ENCODE measurements at regions not wholly inside any gene's neighbourhood (a gene's known extent, or its start where the extent isn't known, plus 50 kb on each side); places are given as distances from the start of the nearest gene placed in this dataset.

DNA sequence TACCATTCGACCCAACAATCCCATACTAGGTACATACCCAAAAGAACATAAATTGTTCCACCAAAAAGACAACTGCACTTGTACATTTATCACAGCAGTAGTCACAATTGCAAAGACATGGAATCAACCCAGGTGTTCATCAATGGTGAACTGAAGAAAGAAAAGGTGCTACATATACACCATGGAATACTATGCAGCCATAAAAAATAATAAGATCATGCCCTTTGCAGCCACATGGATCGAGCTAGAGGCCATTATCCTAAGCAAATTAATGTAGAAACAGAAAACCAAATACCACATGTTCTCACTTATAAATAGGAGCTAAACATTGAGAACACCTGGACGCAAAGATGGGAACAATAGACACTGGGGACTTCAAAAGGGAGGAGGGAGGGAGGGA, 79.3 kb upstream of the NEBL start:
- TF ChIP-seq, protein P1, sequence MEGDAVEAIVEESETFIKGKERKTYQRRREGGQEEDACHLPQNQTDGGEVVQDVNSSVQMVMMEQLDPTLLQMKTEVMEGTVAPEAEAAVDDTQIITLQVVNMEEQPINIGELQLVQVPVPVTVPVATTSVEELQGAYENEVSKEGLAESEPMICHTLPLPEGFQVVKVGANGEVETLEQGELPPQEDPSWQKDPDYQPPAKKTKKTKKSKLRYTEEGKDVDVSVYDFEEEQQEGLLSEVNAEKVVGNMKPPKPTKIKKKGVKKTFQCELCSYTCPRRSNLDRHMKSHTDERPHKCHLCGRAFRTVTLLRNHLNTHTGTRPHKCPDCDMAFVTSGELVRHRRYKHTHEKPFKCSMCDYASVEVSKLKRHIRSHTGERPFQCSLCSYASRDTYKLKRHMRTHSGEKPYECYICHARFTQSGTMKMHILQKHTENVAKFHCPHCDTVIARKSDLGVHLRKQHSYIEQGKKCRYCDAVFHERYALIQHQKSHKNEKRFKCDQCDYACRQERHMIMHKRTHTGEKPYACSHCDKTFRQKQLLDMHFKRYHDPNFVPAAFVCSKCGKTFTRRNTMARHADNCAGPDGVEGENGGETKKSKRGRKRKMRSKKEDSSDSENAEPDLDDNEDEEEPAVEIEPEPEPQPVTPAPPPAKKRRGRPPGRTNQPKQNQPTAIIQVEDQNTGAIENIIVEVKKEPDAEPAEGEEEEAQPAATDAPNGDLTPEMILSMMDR (IDR thresholded peaks at IDR 0.05) = no peak
- TF ChIP-seq EP300 (IDR thresholded peaks at IDR 0.05) (no peak), POLR2AphosphoS5 (IDR thresholded peaks at IDR 0.05) (no peak), POLR2A (IDR thresholded peaks at IDR 0.05) (no peak)
